ENCODE measurements at regions not wholly inside any gene's neighbourhood (a gene's known extent, or its start where the extent isn't known, plus 50 kb on each side); places are given as distances from the start of the nearest gene placed in this dataset.
"Not testable (repeated sequence)": the region's sequence is repeated elsewhere in the genome, so short reads cannot be mapped to it uniquely, and the experiment has no call there.

GRCh38 chr10:34058845-34059614 lies 724.6 kb upstream of the NRP1 start:
- intact Hi-C loops (cut with DNase I, micrococcal nuclease): no loop called here
- no peak for ATAC-seq
- no peaks in the 10 kb centered on the region for H3K4me1 Mint-ChIP-seq
- POLR2A ChIA-PET: no interaction called here
- no peak for DNase-seq
- CTCF ChIA-PET: no interaction called here
- no peak overlapping the region for H3K4me3 Mint-ChIP-seq
- peaks cover 4% of the 10 kb centered on the region for H3K9me3 Mint-ChIP-seq (ENCODE audit: low read depth)
- H3K27ac Mint-ChIP-seq: no peak overlapping the region
- H3K36me3 Mint-ChIP-seq (ENCODE audit: low read depth): peaks cover 2% of the 10 kb centered on the region
- peaks cover 2% of the 10 kb centered on the region for H3K27me3 Mint-ChIP-seq

- H3K27me3 Mint-ChIP-seq; DNase-seq; ATAC-seq; H3K27ac Mint-ChIP-seq; H3K4me3 Mint-ChIP-seq; H3K9me3 Mint-ChIP-seq (ENCODE audit: low read depth); POLR2A ChIA-PET; H3K36me3 Mint-ChIP-seq (ENCODE audit: low read depth); intact Hi-C loops (cut with DNase I, micrococcal nuclease); H3K4me1 Mint-ChIP-seq: not testable (repeated sequence)
- CTCF ChIA-PET: interaction anchor here (0.6 kb wide), 1 partner anchor 1736 kb away, joined by 3 read pairs; no protein-coding TSS in a partner anchor
These were observed 721.0 kb upstream of the NRP1 start for GRCh38 chr10:34055410-34055985.

DNA sequence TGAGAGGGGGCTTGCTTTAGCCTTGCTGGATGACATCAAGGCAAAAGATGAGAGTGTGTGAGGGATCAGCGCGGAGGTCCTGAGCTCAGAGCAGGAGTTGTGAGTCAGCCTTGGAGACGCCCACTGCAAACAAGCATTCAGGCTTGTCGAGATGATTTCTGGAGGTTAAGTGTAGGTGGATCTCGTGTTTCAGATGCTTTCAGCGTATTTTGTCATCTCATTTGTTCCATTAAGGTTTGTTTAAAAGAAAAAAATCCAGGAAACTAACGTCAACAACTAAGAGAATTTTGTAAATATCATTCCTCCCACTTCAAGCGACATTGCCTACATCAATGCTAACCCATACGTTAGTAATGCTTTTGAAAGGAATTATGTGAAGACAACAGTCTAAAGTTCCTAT lies 715.4 kb upstream of the NRP1 start:
- POLR2A ChIA-PET: no interaction called here
- CTCF ChIA-PET: no interaction called here
- peaks cover 4% of the 10 kb centered on the region for H3K9me3 Mint-ChIP-seq (ENCODE audit: low read depth)
- H3K36me3 Mint-ChIP-seq (ENCODE audit: low read depth): no peaks in the 10 kb centered on the region
- peaks cover 15% of the 10 kb centered on the region for H3K27me3 Mint-ChIP-seq
- H3K27ac Mint-ChIP-seq: no peak overlapping the region
- H3K4me3 Mint-ChIP-seq: no peak overlapping the region
- DNase-seq: peak; percentile 41
- H3K4me1 Mint-ChIP-seq: peaks cover 8% of the 10 kb centered on the region
- ATAC-seq: peak; percentile 71
- intact Hi-C loops (cut with DNase I, micrococcal nuclease): no loop called here

GRCh38 chr10:34049469-34049868 lies 715.0 kb upstream of the NRP1 start:
- intact Hi-C loops (cut with DNase I, micrococcal nuclease): no loop called here
- peaks cover 8% of the 10 kb centered on the region for H3K4me1 Mint-ChIP-seq
- no peak overlapping the region for H3K27ac Mint-ChIP-seq
- ChIA-PET POLR2A (no interaction called here), CTCF (no interaction called here)
- peaks cover 15% of the 10 kb centered on the region for H3K27me3 Mint-ChIP-seq
- no peak for ATAC-seq
- H3K36me3 Mint-ChIP-seq (ENCODE audit: low read depth): no peaks in the 10 kb centered on the region
- no peak overlapping the region for H3K4me3 Mint-ChIP-seq
- DNase-seq: no peak
- H3K9me3 Mint-ChIP-seq (ENCODE audit: low read depth): peaks cover 4% of the 10 kb centered on the region

GRCh38 chr10:34047389-34047788 lies 712.9 kb upstream of the NRP1 start:
- Mint-ChIP-seq H3K9me3 (ENCODE audit: low read depth) (peaks cover 2% of the 10 kb centered on the region), H3K4me1 (peaks cover 8% of the 10 kb centered on the region), H3K36me3 (ENCODE audit: low read depth) (no peaks in the 10 kb centered on the region), H3K27me3 (peaks cover 10% of the 10 kb centered on the region), H3K27ac (no peak overlapping the region), H3K4me3 (no peak overlapping the region)
- ChIA-PET POLR2A (no interaction called here), CTCF (no interaction called here)
- ATAC-seq: no peak
- no peak for DNase-seq
- intact Hi-C loops (cut with DNase I, micrococcal nuclease): no loop called here

- intact Hi-C loops (cut with DNase I, micrococcal nuclease): no loop called here
These were observed 712.1 kb upstream of the NRP1 start for GRCh38 chr10:34046506-34047034.

GRCh38 chr10:34045571-34046190 lies 711.2 kb upstream of the NRP1 start:
- intact Hi-C loops (cut with DNase I, micrococcal nuclease): no loop called here
- CTCF ChIA-PET: no interaction called here
- ATAC-seq: no peak

More at GRCh38 chr10:34046506-34047034, 712.1 kb upstream of the NRP1 start:
- DNase-seq (no peak), ATAC-seq (no peak)
- Mint-ChIP-seq H3K4me1 (peaks cover 8% of the 10 kb centered on the region), H3K9me3 (ENCODE audit: low read depth) (peaks cover 2% of the 10 kb centered on the region), H3K27ac (no peak overlapping the region), H3K27me3 (peaks cover 10% of the 10 kb centered on the region), H3K36me3 (ENCODE audit: low read depth) (no peaks in the 10 kb centered on the region), H3K4me3 (no peak overlapping the region)
- CTCF ChIA-PET: no interaction called here
- POLR2A ChIA-PET: no interaction called here

GRCh38 chr10:34041871-34042270 lies 707.4 kb upstream of the NRP1 start:
- no peaks in the 10 kb centered on the region for H3K9me3 Mint-ChIP-seq (ENCODE audit: low read depth)
- ATAC-seq (no peak), DNase-seq (no peak)
- peaks cover 3% of the 10 kb centered on the region for H3K27me3 Mint-ChIP-seq
- CTCF ChIA-PET: no interaction called here
- POLR2A ChIA-PET: interaction anchor here (0.6 kb wide), 1 partner anchor 125 kb away, joined by 3 read pairs; no protein-coding TSS in a partner anchor
- no peaks in the 10 kb centered on the region for H3K36me3 Mint-ChIP-seq (ENCODE audit: low read depth)
- H3K4me1 Mint-ChIP-seq: no peaks in the 10 kb centered on the region
- H3K4me3 Mint-ChIP-seq: no peak overlapping the region
- intact Hi-C loops (cut with DNase I, micrococcal nuclease): no loop called here
- H3K27ac Mint-ChIP-seq: no peak overlapping the region

More at GRCh38 chr10:34045571-34046190, 711.2 kb upstream of the NRP1 start:
- Mint-ChIP-seq H3K27me3 (peaks cover 9% of the 10 kb centered on the region), H3K4me1 (peaks cover 5% of the 10 kb centered on the region), H3K36me3 (ENCODE audit: low read depth) (no peaks in the 10 kb centered on the region), H3K4me3 (no peak overlapping the region), H3K9me3 (ENCODE audit: low read depth) (no peaks in the 10 kb centered on the region), H3K27ac (no peak overlapping the region)
- POLR2A ChIA-PET: no interaction called here
- no peak for DNase-seq

GRCh38 chr10:34037499-34037898 lies 703.0 kb upstream of the NRP1 start:
- H3K27me3 Mint-ChIP-seq: peaks cover 3% of the 10 kb centered on the region
- no peaks in the 10 kb centered on the region for H3K9me3 Mint-ChIP-seq (ENCODE audit: low read depth)
- no peak overlapping the region for H3K27ac Mint-ChIP-seq
- intact Hi-C loops (cut with DNase I, micrococcal nuclease): no loop called here
- POLR2A ChIA-PET: no interaction called here
- no peak overlapping the region for H3K4me3 Mint-ChIP-seq
- DNase-seq: no peak
- CTCF ChIA-PET: no interaction called here
- ATAC-seq: no peak
- H3K36me3 Mint-ChIP-seq (ENCODE audit: low read depth): no peaks in the 10 kb centered on the region
- no peaks in the 10 kb centered on the region for H3K4me1 Mint-ChIP-seq

- H3K4me3 Mint-ChIP-seq; ATAC-seq; POLR2A ChIA-PET; DNase-seq; H3K9me3 Mint-ChIP-seq (ENCODE audit: low read depth); H3K27me3 Mint-ChIP-seq; intact Hi-C loops (cut with DNase I, micrococcal nuclease); H3K4me1 Mint-ChIP-seq; H3K27ac Mint-ChIP-seq; H3K36me3 Mint-ChIP-seq (ENCODE audit: low read depth): not testable (repeated sequence)
- CTCF ChIA-PET: interaction anchor here (0.6 kb wide), 1 partner anchor 17 kb away, joined by 3 read pairs; no protein-coding TSS in a partner anchor
These were observed 700.8 kb upstream of the NRP1 start for GRCh38 chr10:34035241-34035790.

DNA sequence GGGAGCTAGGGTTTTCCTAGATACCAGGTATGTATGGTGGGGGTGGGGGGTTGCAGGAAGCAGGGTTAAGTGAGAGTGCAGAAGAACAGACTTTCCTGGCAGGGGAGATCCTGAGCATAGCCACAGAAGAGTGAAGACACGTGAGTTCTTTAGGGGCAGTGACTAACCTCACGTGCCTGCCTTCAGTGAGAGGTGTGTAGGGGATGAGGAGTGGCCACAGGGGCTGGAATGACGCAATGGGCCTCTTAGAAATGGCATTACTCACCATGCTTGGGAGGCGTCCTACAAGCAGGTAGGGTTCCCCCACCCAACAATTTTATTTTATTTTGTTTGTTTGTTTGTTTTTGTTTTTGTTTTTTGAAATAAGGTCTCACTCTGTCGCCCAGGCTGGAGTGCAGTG lies 698.6 kb upstream of the NRP1 start:
- CTCF ChIA-PET: no interaction called here
- no peak overlapping the region for H3K4me3 Mint-ChIP-seq
- intact Hi-C loops (cut with DNase I, micrococcal nuclease): no loop called here

DNA sequence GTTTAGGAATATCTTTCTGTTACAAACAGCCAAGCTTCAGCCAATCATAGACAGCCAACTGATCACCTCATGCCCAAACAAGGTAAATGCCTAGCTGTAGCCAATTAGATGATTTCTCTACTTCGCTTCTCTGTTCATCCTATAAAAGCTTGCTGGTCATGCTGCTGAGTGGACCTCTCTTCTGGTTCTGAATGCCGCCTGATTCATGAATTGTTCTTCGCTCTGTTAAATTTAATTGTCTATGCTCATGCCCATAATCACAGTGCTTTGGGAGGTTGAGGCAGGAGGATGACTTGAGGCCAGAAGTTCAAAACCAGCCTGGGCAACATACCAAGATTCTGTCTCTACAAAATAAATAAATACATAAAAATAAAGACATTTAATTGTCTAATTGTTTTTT lies 698.1 kb upstream of the NRP1 start:
- no peaks in the 10 kb centered on the region for H3K4me1 Mint-ChIP-seq
- DNase-seq (no peak), ATAC-seq (no peak)
- no peak overlapping the region for H3K27ac Mint-ChIP-seq
- no peaks in the 10 kb centered on the region for H3K36me3 Mint-ChIP-seq (ENCODE audit: low read depth)
- POLR2A ChIA-PET: no interaction called here
- CTCF ChIA-PET: no interaction called here
- H3K9me3 Mint-ChIP-seq (ENCODE audit: low read depth): no peaks in the 10 kb centered on the region
- peaks cover 5% of the 10 kb centered on the region for H3K27me3 Mint-ChIP-seq
- no peak overlapping the region for H3K4me3 Mint-ChIP-seq
- intact Hi-C loops (cut with DNase I, micrococcal nuclease): no loop called here

More for the DNA sequence above, 698.6 kb upstream of the NRP1 start:
- peaks cover 2% of the 10 kb centered on the region for H3K27me3 Mint-ChIP-seq
- DNase-seq (no peak), ATAC-seq (no peak)
- no peaks in the 10 kb centered on the region for H3K36me3 Mint-ChIP-seq (ENCODE audit: low read depth)
- no peaks in the 10 kb centered on the region for H3K9me3 Mint-ChIP-seq (ENCODE audit: low read depth)
- no peaks in the 10 kb centered on the region for H3K4me1 Mint-ChIP-seq
- H3K27ac Mint-ChIP-seq: no peak overlapping the region
- POLR2A ChIA-PET: no interaction called here

Measured in activated CD4-positive, alpha-beta T cell treated with anti-CD3 and anti-CD28 coated beads for 36 hours (primary cell).